ENCODE measurements at regions not wholly inside any gene's neighbourhood (a gene's known extent, or its start where the extent isn't known, plus 50 kb on each side); places are given as distances from the start of the nearest gene placed in this dataset.

GRCh38 chr9:113675475-113675941 lies 200.6 kb upstream of the ZNF618 start:
- Histone ChIP-seq H3K4me1 (ENCODE audit: insufficient read depth) (no peaks in the 10 kb centered on the region), H3K4me3 (no peak overlapping the region), H4K20me1 (ENCODE audit: insufficient read depth, poor library complexity, severe bottlenecking) (no peaks in the 10 kb centered on the region), H3K9me2 (replicated peaks; ENCODE audit: insufficient read depth) (no peaks in the 10 kb centered on the region), H3K4me2 (no peak overlapping the region), H3K9me3 (ENCODE audit: low read depth) (no peaks in the 10 kb centered on the region), H3K27me3 (no peaks in the 10 kb centered on the region), H2AFZ (no peak overlapping the region), H3K79me2 (no peaks in the 10 kb centered on the region), H3K36me3 (replicated peaks; ENCODE audit: insufficient read depth, low read depth) (no peaks in the 10 kb centered on the region), H3K27ac (no peak overlapping the region)
- 87% methylated on average over 10 of the region's 10 CpGs for WGBS (ENCODE audit: low lambda C conversion rate, missing lambda C conversion rate)
- TF ChIP-seq EZH2phosphoT487 (IDR thresholded peaks at IDR 0.05; ENCODE audit: low read depth, severe bottlenecking, unreplicated experiment): no peak
- TF ChIP-seq EZH2 (IDR thresholded peaks at IDR 0.05; ENCODE audit: borderline replicate concordance): no peak
- no peak for TF ChIP-seq CTCF (IDR thresholded peaks at IDR 0.05; ENCODE audit: poor library complexity)
- no peak for DNase-seq (ENCODE audit: low spot score)

GRCh38 chr9:113677057-113677456 lies 199.1 kb upstream of the ZNF618 start:
- H2AFZ ChIP-seq: no peak overlapping the region

GRCh38 chr9:113677569-113677968 lies 198.5 kb upstream of the ZNF618 start:
- TF ChIP-seq EZH2 (IDR thresholded peaks at IDR 0.05; ENCODE audit: borderline replicate concordance) (no peak), CTCF (IDR thresholded peaks at IDR 0.05; ENCODE audit: poor library complexity) (no peak), EZH2phosphoT487 (IDR thresholded peaks at IDR 0.05; ENCODE audit: low read depth, severe bottlenecking, unreplicated experiment) (no peak)
- Histone ChIP-seq H3K36me3 (replicated peaks; ENCODE audit: insufficient read depth, low read depth) (no peaks in the 10 kb centered on the region), H3K27me3 (no peaks in the 10 kb centered on the region), H3K27ac (no peak overlapping the region), H4K20me1 (ENCODE audit: insufficient read depth, poor library complexity, severe bottlenecking) (no peaks in the 10 kb centered on the region), H2AFZ (no peak overlapping the region), H3K9me2 (replicated peaks; ENCODE audit: insufficient read depth) (no peaks in the 10 kb centered on the region), H3K79me2 (no peaks in the 10 kb centered on the region), H3K9me3 (ENCODE audit: low read depth) (no peaks in the 10 kb centered on the region), H3K4me2 (no peak overlapping the region), H3K4me3 (no peak overlapping the region), H3K4me1 (ENCODE audit: insufficient read depth) (no peaks in the 10 kb centered on the region)
- DNase-seq (ENCODE audit: low spot score): no peak
- 86% methylated on average over 4 of the region's 4 CpGs for WGBS (ENCODE audit: low lambda C conversion rate, missing lambda C conversion rate)

More at GRCh38 chr9:113677057-113677456, 199.1 kb upstream of the ZNF618 start:
- Histone ChIP-seq H3K4me2 (no peak overlapping the region), H3K36me3 (replicated peaks; ENCODE audit: insufficient read depth, low read depth) (no peaks in the 10 kb centered on the region), H3K27ac (no peak overlapping the region), H3K9me2 (replicated peaks; ENCODE audit: insufficient read depth) (no peaks in the 10 kb centered on the region), H3K4me1 (ENCODE audit: insufficient read depth) (no peaks in the 10 kb centered on the region), H3K79me2 (no peaks in the 10 kb centered on the region), H3K27me3 (no peaks in the 10 kb centered on the region), H3K9me3 (ENCODE audit: low read depth) (no peaks in the 10 kb centered on the region), H3K4me3 (no peak overlapping the region), H4K20me1 (ENCODE audit: insufficient read depth, poor library complexity, severe bottlenecking) (no peaks in the 10 kb centered on the region)
- TF ChIP-seq CTCF (IDR thresholded peaks at IDR 0.05; ENCODE audit: poor library complexity) (no peak), EZH2phosphoT487 (IDR thresholded peaks at IDR 0.05; ENCODE audit: low read depth, severe bottlenecking, unreplicated experiment) (no peak), EZH2 (IDR thresholded peaks at IDR 0.05; ENCODE audit: borderline replicate concordance) (no peak)
- 85% methylated on average over 9 of the region's 9 CpGs for WGBS (ENCODE audit: low lambda C conversion rate, missing lambda C conversion rate)
- no peak for DNase-seq (ENCODE audit: low spot score)

All from hepatocyte (in vitro differentiated cells).